H4 (cell line): ENCODE measurements at regions not wholly inside any gene's neighbourhood (a gene's known extent, or its start where the extent isn't known, plus 50 kb on each side); places are given as distances from the start of the nearest gene placed in this dataset.
"Not testable (repeated sequence)": the region's sequence is repeated elsewhere in the genome, so short reads cannot be mapped to it uniquely, and the experiment has no call there.

Source experiments
- DNase-seq: peaks from one replicate; pipeline ENCODE4 v3.0.0-alpha.2; 2015; ENCODE audit warnings: low spot score

- no peak for DNase-seq
Measured at GRCh38 chr4:66034671-66035070, 364.4 kb upstream of the EPHA5 start.

GRCh38 chr4:66034262-66034661, 364.0 kb upstream of the EPHA5 start:
- no peak for DNase-seq

- no peak for DNase-seq
Measured at GRCh38 chr4:66032571-66032970, 362.3 kb upstream of the EPHA5 start.

GRCh38 chr4:66028668-66029067, 358.4 kb upstream of the EPHA5 start:
- no peak for DNase-seq

- no peak for DNase-seq
Measured at GRCh38 chr4:66023061-66023460, 352.8 kb upstream of the EPHA5 start.

- no peak for DNase-seq
Measured at GRCh38 chr4:66017671-66018070, 347.4 kb upstream of the EPHA5 start.

GRCh38 chr4:66016240-66016639, 346.0 kb upstream of the EPHA5 start:
- DNase-seq = no peak

- DNase-seq = no peak
Measured at GRCh38 chr4:66014146-66014765, 344.0 kb upstream of the EPHA5 start.

- no peak for DNase-seq
Measured at GRCh38 chr4:66000510-66001117, 330.3 kb upstream of the EPHA5 start.

GRCh38 chr4:65999518-65999871, 329.2 kb upstream of the EPHA5 start:
- no peak for DNase-seq

- DNase-seq = not testable (repeated sequence)
Measured at GRCh38 chr4:65998807-65999517, 328.7 kb upstream of the EPHA5 start.

GRCh38 chr4:65983061-65983460, 312.8 kb upstream of the EPHA5 start:
- no peak for DNase-seq

- no peak for DNase-seq
Measured at GRCh38 chr4:65976287-65976686, 306.0 kb upstream of the EPHA5 start.

- no peak for DNase-seq
Measured at GRCh38 chr4:65973186-65973585, 302.9 kb upstream of the EPHA5 start.

GRCh38 chr4:65971686-65972085, 301.4 kb upstream of the EPHA5 start:
- DNase-seq = no peak

- DNase-seq = no peak
Measured at GRCh38 chr4:65968831-65969558, 298.7 kb upstream of the EPHA5 start.

GRCh38 chr4:65960751-65961150, 290.5 kb upstream of the EPHA5 start:
- no peak for DNase-seq

GRCh38 chr4:65954416-65954815, 284.1 kb upstream of the EPHA5 start:
- no peak for DNase-seq

GRCh38 chr4:65951177-65951576, 280.9 kb upstream of the EPHA5 start:
- no peak for DNase-seq

GRCh38 chr4:65943076-65943475, 272.8 kb upstream of the EPHA5 start:
- peak; percentile 78 for DNase-seq

- no peak for DNase-seq
Measured at GRCh38 chr4:65924843-65925242, 254.6 kb upstream of the EPHA5 start.

- DNase-seq = no peak
Measured at GRCh38 chr4:65923616-65924015, 253.3 kb upstream of the EPHA5 start.

- no peak for DNase-seq
Measured at GRCh38 chr4:65921180-65921579, 250.9 kb upstream of the EPHA5 start.
